AG04450 (cell line): ENCODE measurements at regions not wholly inside any gene's neighbourhood (a gene's known extent, or its start where the extent isn't known, plus 50 kb on each side); places are given as distances from the start of the nearest gene placed in this dataset.

ENCODE experiments used
- CTCF ChIA-PET: fragments of 300-600, 350-600 bp; formaldehyde crosslinking; extraction: SDS; loops from one replicate; lab custom pipeline; 2022; ENCODE audit warnings: antibody characterized with exemption, inconsistent platforms; lab: Charles Lee
- POLR2A ChIA-PET: fragments of 350-600 bp; formaldehyde crosslinking; extraction: SDS; loops from one replicate; lab custom pipeline; 2021; ENCODE audit warnings: antibody characterized with exemption, inconsistent platforms; lab: Yijun Ruan, JAX
- DNase-seq: peaks from one replicate; pipeline ENCODE4 v3.0.0-alpha.2; 2011; ENCODE audit warnings: low read depth, low spot score
- H3K27ac ChIP-seq: one replicate; pipeline ENCODE4 v1.5.1; 2012; ENCODE audit warnings: low read depth, low read length, control low read depth
- H3K27me3 ChIP-seq: one replicate; pipeline ENCODE4 v1.6.0; 2012; ENCODE audit warnings: low read length; ENCODE audit not compliant: control insufficient read depth, insufficient read depth
- H3K4me3 ChIP-seq: 2 replicates; pipeline ENCODE4 v1.5.1; 2011; ENCODE audit warnings: mild to moderate bottlenecking, low read depth, low read length, control low read depth
- H3K9me3 ChIP-seq: 2 replicates; pipeline ENCODE4 v1.5.1; 2012; ENCODE audit warnings: low read length; ENCODE audit not compliant: control insufficient read depth, insufficient read depth
- CTCF ChIP-seq: IDR thresholded peaks from 2 replicates; pipeline ENCODE4 v1.5.1; 2011; ENCODE audit warnings: low read depth, low read length, control low read depth, inconsistent platforms

DNA sequence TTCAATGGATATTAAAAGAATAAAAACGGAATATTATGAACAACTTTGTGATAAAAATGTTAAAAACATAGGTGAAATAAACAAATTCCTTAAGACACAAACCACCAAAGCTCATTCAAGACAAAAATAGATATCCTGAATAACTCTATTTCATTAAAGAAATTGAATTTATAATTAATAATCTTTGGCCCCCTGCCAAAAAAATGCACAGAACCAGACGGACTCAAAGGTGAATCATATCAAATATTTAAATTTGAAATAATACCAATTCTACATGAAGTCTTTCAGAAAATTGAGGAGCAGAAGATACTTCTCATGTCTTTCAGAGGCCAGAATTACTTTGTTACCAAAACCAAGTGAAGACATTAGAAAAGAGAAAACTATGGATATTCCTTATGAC, 128.3 kb upstream of the KLHL29 start:
- no peak for DNase-seq
- Histone ChIP-seq H3K27me3 (no peaks in the 10 kb centered on the region), H3K4me3 (no peak overlapping the region), H3K27ac (no peak overlapping the region), H3K9me3 (no peaks in the 10 kb centered on the region)
- no peak for TF ChIP-seq CTCF
- POLR2A ChIA-PET = no interaction called here
- CTCF ChIA-PET = no interaction called here

- H3K9me3 ChIP-seq = no peaks in the 10 kb centered on the region
- TF ChIP-seq CTCF = no peak
- DNase-seq = no peak
- no peaks in the 10 kb centered on the region for H3K27me3 ChIP-seq
- CTCF ChIA-PET = no interaction called here
- POLR2A ChIA-PET = no interaction called here
- H3K27ac ChIP-seq = no peak overlapping the region
- H3K4me3 ChIP-seq = no peak overlapping the region
Measured at GRCh38 chr2:23260621-23261020, 124.4 kb upstream of the KLHL29 start.

DNA sequence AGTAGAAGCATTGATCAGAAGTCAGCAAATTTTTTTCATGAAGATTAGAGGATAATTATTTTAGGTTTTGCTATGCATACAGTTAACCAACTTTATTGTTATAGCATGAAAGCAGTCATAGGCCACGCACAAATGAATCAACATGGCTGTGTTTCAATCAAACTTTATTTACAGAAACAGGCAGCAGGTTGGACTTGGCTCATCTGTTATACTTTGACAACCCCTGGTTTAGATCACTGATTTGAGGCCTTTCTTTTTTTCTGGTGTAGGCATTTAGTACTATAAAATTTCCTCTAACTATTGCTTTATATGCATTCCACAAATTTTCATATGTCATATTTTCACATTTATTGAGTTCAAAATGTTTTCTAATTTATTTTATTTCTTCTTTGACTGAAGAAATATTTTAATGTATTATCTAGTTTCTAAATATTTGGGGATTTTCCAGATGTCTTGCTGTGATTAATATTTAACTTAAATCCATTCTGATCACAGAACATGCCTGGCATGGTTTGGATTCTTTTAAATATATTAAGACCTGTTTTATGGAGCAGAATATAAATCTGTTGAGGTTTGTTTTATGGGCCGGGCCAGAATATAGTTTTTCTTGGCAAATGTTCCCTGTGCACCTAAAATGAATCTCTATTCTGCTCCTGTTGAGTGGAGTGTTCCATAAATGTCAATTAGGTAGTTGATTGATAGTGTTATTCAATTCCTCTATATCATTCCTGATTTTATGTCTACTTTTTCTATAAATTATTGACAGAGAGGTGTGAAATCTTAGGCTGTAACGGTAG, 116.3 kb upstream of the KLHL29 start:
- no peak for DNase-seq
- no peaks in the 10 kb centered on the region for H3K27me3 ChIP-seq
- ChIA-PET CTCF (interaction anchor here (1.0 kb wide), 2 partner anchors 29 to 69 kb away, joined by 3 read pairs; no protein-coding TSS in a partner anchor), POLR2A (no interaction called here)
- no peak for TF ChIP-seq CTCF
- H3K4me3 ChIP-seq = no peak overlapping the region
- H3K9me3 ChIP-seq = no peaks in the 10 kb centered on the region
- H3K27ac ChIP-seq = no peak overlapping the region

GRCh38 chr2:23269747-23270146, 115.2 kb upstream of the KLHL29 start:
- H3K27ac ChIP-seq = no peak overlapping the region
- H3K9me3 ChIP-seq = no peaks in the 10 kb centered on the region
- H3K4me3 ChIP-seq = no peak overlapping the region
- ChIA-PET POLR2A (no interaction called here), CTCF (interaction anchor here (0.5 to 1.0 kb wide), 3 partner anchors 28 to 71 kb away, joined by 3 to 4 read pairs (median 3); no protein-coding TSS in a partner anchor)
- TF ChIP-seq CTCF = no peak
- no peaks in the 10 kb centered on the region for H3K27me3 ChIP-seq
- no peak for DNase-seq

DNA sequence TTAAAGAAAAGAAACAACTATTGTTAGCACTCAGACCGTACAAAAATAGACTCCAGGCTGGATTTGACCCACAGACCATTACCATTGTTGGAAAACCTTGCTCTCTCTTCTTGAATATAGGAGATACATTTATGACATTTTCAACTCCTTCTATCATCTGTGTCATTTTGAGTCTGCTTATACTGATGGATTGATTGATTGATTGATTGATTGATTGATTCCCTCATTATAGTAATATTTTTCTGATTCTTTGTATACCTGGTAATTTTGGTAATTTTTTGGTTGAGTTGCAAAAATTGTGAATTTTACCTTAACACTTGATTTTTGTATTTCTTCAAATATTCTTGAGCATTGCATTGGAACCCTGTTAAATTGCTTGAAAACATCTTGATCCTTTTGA, 114.2 kb upstream of the KLHL29 start:
- POLR2A ChIA-PET = no interaction called here
- CTCF ChIA-PET = no interaction called here
- no peak for TF ChIP-seq CTCF
- Histone ChIP-seq H3K9me3 (no peaks in the 10 kb centered on the region), H3K27ac (no peak overlapping the region), H3K4me3 (no peak overlapping the region), H3K27me3 (no peaks in the 10 kb centered on the region)
- no peak for DNase-seq
